NCI-H187 treated with DMSO at 0.1 percent for 48 hours (cell line): ENCODE measurements at regions not wholly inside any gene's neighbourhood (a gene's known extent, or its start where the extent isn't known, plus 50 kb on each side); places are given as distances from the start of the nearest gene placed in this dataset.
A peak's percentile ranks its signal among the peaks of the same experiment; 100 is the strongest.

Experiments
- DNase-seq: peaks from one replicate; lab custom pipeline; 2025; lab: John Stamatoyannopoulos, UW

- DNase-seq, result no peak
Measured at GRCh38 chr5:61263561-61264272, 68.3 kb upstream of the ZSWIM6 start.

DNA sequence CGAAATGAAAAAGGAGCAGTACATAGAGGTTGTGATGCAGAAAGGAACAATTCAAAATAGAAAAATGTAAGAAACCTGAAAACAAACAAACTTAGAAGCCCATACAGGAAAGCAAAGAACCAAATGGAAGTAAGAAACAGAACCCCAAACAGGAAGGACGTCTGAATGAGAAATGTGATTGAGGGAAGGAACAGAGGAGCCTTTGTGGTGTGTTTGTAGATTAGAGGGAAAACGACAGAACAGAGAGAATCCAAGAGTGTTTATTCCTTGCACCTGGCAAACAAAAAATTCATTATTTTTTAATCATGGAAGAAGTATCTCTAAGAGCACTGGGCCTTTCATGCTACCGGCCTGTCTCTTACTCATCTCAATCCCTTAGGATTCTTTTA is 67.8 kb upstream of the ZSWIM6 start:
- no peak for DNase-seq

DNA sequence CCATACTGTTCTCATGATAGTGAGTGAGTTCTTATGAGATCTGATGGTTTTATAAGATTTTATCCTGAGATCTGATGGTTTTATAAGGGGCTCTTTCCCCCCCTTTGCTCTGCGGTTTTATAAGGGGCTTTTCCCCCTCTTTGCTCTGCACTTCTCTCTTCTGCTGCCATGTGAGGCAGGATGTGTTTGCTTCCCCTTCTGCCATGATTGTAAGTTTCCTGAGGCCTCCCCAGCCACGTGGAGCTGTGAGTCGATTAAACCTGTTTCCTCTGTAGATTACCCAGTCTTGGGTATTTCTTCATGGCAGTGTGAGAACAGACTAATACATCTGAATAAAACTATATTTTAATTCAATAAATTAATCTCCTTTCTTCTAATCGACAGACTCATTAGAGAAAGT is 64.9 kb upstream of the ZSWIM6 start:
- DNase-seq, result no peak

GRCh38 chr5:61268871-61269270 is 63.2 kb upstream of the ZSWIM6 start:
- no peak for DNase-seq

DNA sequence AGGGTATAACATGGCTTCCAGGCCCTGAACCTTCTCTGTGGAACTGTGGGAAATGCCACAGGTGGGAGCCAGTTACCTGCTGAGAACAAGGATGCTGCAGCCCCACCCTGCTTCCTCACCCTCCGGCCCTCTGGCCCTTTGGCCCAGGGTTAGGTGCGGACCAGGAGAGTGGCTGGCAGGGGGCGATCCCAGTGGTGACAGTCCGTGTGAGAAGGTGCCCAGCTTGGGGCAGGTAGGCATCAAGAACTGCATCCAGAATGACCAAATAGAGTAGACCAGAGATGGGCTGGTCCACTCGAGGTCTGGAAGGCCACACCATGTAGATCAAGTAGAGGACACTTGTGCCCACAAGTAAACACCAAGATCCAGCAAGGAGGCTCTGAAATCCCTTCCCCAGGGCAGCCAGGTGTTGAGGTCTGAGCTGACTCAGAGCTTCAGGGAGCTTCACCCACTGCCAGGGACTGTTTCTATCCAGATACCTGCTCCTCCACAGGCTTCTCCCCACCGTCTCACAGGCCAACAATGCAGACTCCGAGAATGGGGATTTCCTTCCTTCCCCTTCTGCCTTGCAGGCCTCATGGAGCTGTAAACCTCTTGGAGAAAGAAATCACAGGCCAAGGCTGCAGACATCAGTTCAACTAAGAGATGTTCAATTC is 61.4 kb upstream of the ZSWIM6 start:
- no peak for DNase-seq

DNA sequence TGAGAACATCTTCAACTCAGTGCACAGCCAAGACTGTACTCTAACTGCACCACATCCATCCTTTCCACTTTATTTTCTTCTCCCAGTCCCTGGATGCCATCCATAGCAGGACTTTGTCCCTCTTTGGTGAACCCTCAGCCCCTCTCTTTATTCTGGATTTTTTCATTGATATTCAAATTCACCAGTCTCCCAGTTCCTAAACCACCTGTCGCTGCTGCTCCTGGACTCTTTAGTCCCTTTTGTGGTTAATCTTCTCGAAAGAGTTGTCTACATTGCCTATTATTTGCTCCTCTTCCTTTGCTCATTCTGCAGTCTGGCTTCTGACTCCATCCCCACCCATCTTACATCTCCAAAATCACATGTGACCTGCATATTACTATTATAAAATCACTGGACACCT is 59.4 kb upstream of the ZSWIM6 start:
- DNase-seq, result no peak

DNA sequence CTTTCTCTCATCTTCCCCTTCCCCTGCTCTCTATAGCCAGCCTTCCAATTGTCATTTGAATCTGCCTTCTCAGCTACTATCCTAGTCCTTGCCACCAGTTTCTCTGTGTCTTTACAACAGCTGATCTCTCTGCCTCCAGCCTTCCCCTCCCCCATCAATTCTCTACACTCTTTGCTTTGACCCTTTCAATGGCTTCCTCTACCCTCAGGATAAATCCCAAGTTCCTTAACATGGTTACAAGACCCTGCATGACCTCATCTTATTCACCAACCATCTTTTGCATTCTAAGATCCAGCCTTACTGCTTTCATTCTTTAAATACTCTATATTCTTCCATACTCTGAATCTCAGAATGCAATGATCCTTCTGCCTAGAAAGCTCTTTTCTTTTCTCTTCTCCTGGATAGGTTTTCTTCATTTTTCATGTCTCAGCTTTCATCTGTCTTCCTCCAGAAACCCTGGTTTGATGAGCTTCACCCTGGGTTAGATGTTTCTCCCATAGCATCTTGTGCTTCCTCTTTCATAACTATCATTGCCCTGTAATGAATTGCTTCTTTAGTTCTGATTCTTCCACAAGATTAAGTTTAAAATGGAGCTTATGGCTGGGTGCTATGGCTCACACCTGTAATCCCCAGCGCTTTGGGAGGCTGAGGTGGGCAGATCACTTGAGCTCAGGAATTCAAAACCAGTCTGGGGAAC is 58.6 kb upstream of the ZSWIM6 start:
- no peak for DNase-seq

GRCh38 chr5:61274511-61274911 is 57.5 kb upstream of the ZSWIM6 start:
- no peak for DNase-seq

DNA sequence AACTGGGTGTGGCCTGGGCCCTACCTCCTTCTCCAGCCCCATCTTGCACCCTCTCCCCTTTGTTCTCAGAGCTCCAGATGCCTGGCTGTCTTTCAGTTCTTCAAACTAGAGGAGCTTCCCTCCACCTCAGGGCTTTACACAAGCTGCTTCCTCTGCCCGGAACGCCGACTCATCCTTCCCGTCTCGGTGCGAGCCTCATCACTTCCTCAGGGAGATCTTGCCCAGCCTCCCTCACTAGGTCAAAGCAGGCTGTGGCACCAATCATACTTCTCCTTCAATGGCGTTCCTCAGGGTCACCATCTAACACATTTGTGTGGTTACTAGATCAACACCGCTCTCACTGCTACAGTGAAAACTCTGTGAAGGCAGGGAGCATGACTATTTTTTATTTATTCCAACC is 56.2 kb upstream of the ZSWIM6 start:
- no peak for DNase-seq

GRCh38 chr5:61277190-61277589 is 54.9 kb upstream of the ZSWIM6 start:
- no peak for DNase-seq

- no peak for DNase-seq
Measured at GRCh38 chr5:61277781-61278180, 54.3 kb upstream of the ZSWIM6 start.

- no peak for DNase-seq
Measured at GRCh38 chr5:61279725-61280124, 52.3 kb upstream of the ZSWIM6 start.

GRCh38 chr5:61280205-61280604 is 51.9 kb upstream of the ZSWIM6 start:
- DNase-seq, result peak; percentile 93

DNA sequence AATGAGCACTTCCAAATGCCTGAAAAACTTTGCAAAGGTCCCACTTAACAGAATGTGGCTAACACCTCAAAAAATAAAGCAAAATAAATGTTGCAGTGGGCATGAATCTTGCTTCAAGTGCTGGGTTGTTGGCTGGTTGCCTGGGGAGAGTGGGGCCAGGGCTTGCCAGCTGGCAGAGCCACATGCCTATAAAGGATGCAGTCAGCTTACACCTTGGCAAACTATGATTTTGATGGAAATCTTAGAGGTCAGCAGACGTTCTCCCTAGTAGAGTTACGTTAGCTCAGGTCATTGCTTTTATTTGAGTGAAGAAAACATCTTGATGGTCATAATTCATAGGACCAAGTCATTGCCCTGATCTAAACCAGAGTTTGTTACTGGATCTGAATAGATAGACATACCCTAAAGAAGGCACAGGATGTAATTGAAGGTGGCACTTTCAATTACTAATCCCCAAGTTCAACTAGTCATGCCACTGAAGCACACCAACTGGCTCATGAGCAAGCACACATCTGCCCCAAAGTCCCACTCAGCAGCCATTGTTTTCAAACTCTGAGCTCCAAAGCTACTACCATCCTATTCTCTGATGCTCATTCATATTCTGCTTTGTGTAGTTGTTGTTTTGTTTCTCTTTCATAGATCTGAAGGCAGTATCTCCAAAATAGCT is 51.2 kb upstream of the ZSWIM6 start:
- no peak for DNase-seq

DNA sequence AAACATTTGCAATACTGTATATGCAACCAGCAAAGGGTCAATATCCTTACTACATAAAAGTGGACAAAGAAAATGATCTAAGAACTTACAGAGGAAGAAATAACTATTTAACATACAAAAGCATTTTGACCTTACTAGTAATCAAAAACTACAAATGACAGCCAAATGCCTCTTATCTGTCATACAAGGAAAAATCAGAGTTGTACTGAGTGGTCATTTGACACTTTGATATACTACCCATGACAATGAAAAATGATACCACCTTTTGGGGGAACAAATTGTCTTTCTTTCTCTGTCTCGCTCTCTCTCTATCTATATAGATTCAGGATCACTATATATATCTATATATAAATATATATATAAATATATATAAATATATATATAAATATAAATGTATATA is 50.4 kb upstream of the ZSWIM6 start:
- DNase-seq, result no peak
